Hepatocyte (in vitro differentiated cells): ENCODE measurements at regions not wholly inside any gene's neighbourhood (a gene's known extent, or its start where the extent isn't known, plus 50 kb on each side); places are given as distances from the start of the nearest gene placed in this dataset.
A peak's percentile ranks its signal among the peaks of the same experiment; 100 is the strongest.

Source experiments
- DNase-seq: peaks from one replicate; pipeline ENCODE4 v3.0.0-alpha.2; 2016; ENCODE audit warnings: low spot score
- H2AFZ ChIP-seq: fragments of 200-600 bp; sonication (generic); 2 replicates; pipeline ENCODE4 v1.6.0; 2016; ENCODE audit warnings: antibody characterized with exemption, mild to moderate bottlenecking
- H3K27ac ChIP-seq: fragments of 200-600 bp; sonication (generic); 2 replicates; pipeline ENCODE4 v1.5.1; 2016; ENCODE audit warnings: mild to moderate bottlenecking
- H3K27me3 ChIP-seq: fragments of 200-600 bp; sonication (generic); 2 replicates; pipeline ENCODE4 v1.6.1; 2016
- H3K36me3 ChIP-seq: fragments of 200-600 bp; sonication (generic); replicated peaks from 2 replicates; pipeline ENCODE4 v1.5.1; 2016; ENCODE audit warnings: low read depth; ENCODE audit not compliant: insufficient read depth
- H3K4me1 ChIP-seq: fragments of 200-600 bp; sonication (generic); 2 replicates; pipeline ENCODE4 v1.5.1; 2016; ENCODE audit warnings: mild to moderate bottlenecking, moderate library complexity; ENCODE audit not compliant: insufficient read depth
- H3K4me2 ChIP-seq: fragments of 200-600 bp; sonication (generic); 2 replicates; pipeline ENCODE4 v1.6.0; 2016
- H3K4me3 ChIP-seq: fragments of 200-600 bp; sonication (generic); 2 replicates; pipeline ENCODE4 v1.5.1; 2016; ENCODE audit warnings: mild to moderate bottlenecking
- H3K79me2 ChIP-seq: fragments of 200-600 bp; sonication (generic); 2 replicates; pipeline ENCODE4 v1.6.0; 2017; ENCODE audit warnings: mild to moderate bottlenecking
- H3K9me2 ChIP-seq: fragments of 200-600 bp; sonication (generic); replicated peaks from 2 replicates; pipeline ENCODE4 v1.6.0; 2017; ENCODE audit warnings: mild to moderate bottlenecking; ENCODE audit not compliant: insufficient read depth
- H3K9me3 ChIP-seq: fragments of 200-600 bp; sonication (generic); 2 replicates; pipeline ENCODE4 v1.5.1; 2016; ENCODE audit warnings: low read depth, mild to moderate bottlenecking
- H4K20me1 ChIP-seq: fragments of 200-600 bp; sonication (generic); 2 replicates; pipeline ENCODE4 v1.6.0; 2016; ENCODE audit warnings: mild to moderate bottlenecking; ENCODE audit not compliant: insufficient read depth, poor library complexity, severe bottlenecking
- CTCF ChIP-seq: fragments of 200-600 bp; sonication (generic); IDR thresholded peaks from 2 replicates; pipeline ENCODE4 v1.5.1; 2016; ENCODE audit warnings: antibody characterized with exemption, mild to moderate bottlenecking; ENCODE audit not compliant: poor library complexity
- EZH2 ChIP-seq: fragments of 200-600 bp; sonication (generic); IDR thresholded peaks from 2 replicates; pipeline ENCODE4 v1.6.1; 2016; ENCODE audit warnings: antibody characterized with exemption, mild to moderate bottlenecking, borderline replicate concordance
- EZH2phosphoT487 ChIP-seq: fragments of 200-600 bp; sonication (generic); IDR thresholded peaks from one replicate; pipeline ENCODE4 v1.6.1; 2018; ENCODE audit warnings: antibody characterized with exemption, mild to moderate bottlenecking, low read depth, moderate library complexity; ENCODE audit not compliant: unreplicated experiment, severe bottlenecking
- WGBS: methylation state at CpG from one replicate; pipeline ENCODE4 v1.1.6; 2016; ENCODE audit warnings: low lambda C conversion rate; ENCODE audit errors: missing lambda C conversion rate; 5-methylcytosine and 5-hydroxymethylcytosine counted together

- WGBS = 92% methylated on average over 1 of the region's 1 CpG
- no peaks in the 10 kb centered on the region for H3K9me2 ChIP-seq
- H3K27me3 ChIP-seq = no peaks in the 10 kb centered on the region
- H3K4me1 ChIP-seq = no peaks in the 10 kb centered on the region
- no peaks in the 10 kb centered on the region for H4K20me1 ChIP-seq
- no peak overlapping the region for H3K27ac ChIP-seq
- DNase-seq = no peak
- no peak overlapping the region for H2AFZ ChIP-seq
- no peaks in the 10 kb centered on the region for H3K36me3 ChIP-seq
- H3K4me3 ChIP-seq = no peak overlapping the region
- H3K9me3 ChIP-seq = no peaks in the 10 kb centered on the region
- no peak overlapping the region for H3K4me2 ChIP-seq
- H3K79me2 ChIP-seq = no peaks in the 10 kb centered on the region
- TF ChIP-seq CTCF (no peak), EZH2 (no peak), EZH2phosphoT487 (no peak)
These were observed 262.8 kb downstream of the SNCA start for GRCh38 chr4:89574176-89574575.

GRCh38 chr4:89573656-89574055 is 263.3 kb downstream of the SNCA start:
- Histone ChIP-seq H3K9me3 (no peaks in the 10 kb centered on the region), H3K4me1 (no peaks in the 10 kb centered on the region), H3K4me2 (no peak overlapping the region), H4K20me1 (no peaks in the 10 kb centered on the region), H3K27me3 (no peaks in the 10 kb centered on the region), H2AFZ (no peak overlapping the region), H3K36me3 (no peaks in the 10 kb centered on the region), H3K27ac (no peak overlapping the region), H3K79me2 (no peaks in the 10 kb centered on the region), H3K9me2 (no peaks in the 10 kb centered on the region), H3K4me3 (no peak overlapping the region)
- DNase-seq = no peak
- TF ChIP-seq CTCF (no peak), EZH2phosphoT487 (no peak), EZH2 (no peak)
- WGBS = 87% methylated on average over 1 of the region's 1 CpG

GRCh38 chr4:89572224-89572858 is 264.6 kb downstream of the SNCA start:
- Histone ChIP-seq H3K4me3 (no peak overlapping the region), H3K9me3 (no peaks in the 10 kb centered on the region), H3K79me2 (no peaks in the 10 kb centered on the region), H3K36me3 (no peaks in the 10 kb centered on the region), H3K27me3 (no peaks in the 10 kb centered on the region), H2AFZ (no peak overlapping the region), H4K20me1 (no peaks in the 10 kb centered on the region), H3K4me2 (no peak overlapping the region), H3K27ac (peak overlapping the region; percentile 51), H3K4me1 (no peaks in the 10 kb centered on the region), H3K9me2 (no peaks in the 10 kb centered on the region)
- peak; percentile 35 for DNase-seq
- WGBS = 73% methylated on average over 2 of the region's 2 CpGs
- TF ChIP-seq EZH2 (no peak), EZH2phosphoT487 (no peak), CTCF (no peak)

GRCh38 chr4:89570931-89571330 is 263.3 kb upstream of the GPRIN3 start:
- no peaks in the 10 kb centered on the region for H3K9me2 ChIP-seq
- H2AFZ ChIP-seq = no peak overlapping the region
- H3K9me3 ChIP-seq = no peaks in the 10 kb centered on the region
- TF ChIP-seq EZH2phosphoT487 (no peak), CTCF (no peak), EZH2 (no peak)
- H3K4me1 ChIP-seq = no peaks in the 10 kb centered on the region
- H4K20me1 ChIP-seq = no peaks in the 10 kb centered on the region
- H3K4me3 ChIP-seq = no peak overlapping the region
- WGBS = 50% methylated on average over 1 of the region's 1 CpG
- no peaks in the 10 kb centered on the region for H3K79me2 ChIP-seq
- no peak for DNase-seq
- H3K4me2 ChIP-seq = no peak overlapping the region
- no peak overlapping the region for H3K27ac ChIP-seq
- H3K27me3 ChIP-seq = no peaks in the 10 kb centered on the region
- H3K36me3 ChIP-seq = no peaks in the 10 kb centered on the region
